ENCODE measurements at regions not wholly inside any gene's neighbourhood (a gene's known extent, or its start where the extent isn't known, plus 50 kb on each side); places are given as distances from the start of the nearest gene placed in this dataset.

GRCh38 chr10:36332926-36333325 lies 690.8 kb upstream of the FZD8 start:
- H3K23ac ChIP-seq (ENCODE audit: low read depth, low read length) = no peak overlapping the region
- CTCF ChIA-PET = no interaction called here
- H4K91ac ChIP-seq (ENCODE audit: insufficient read depth, low read depth, low read length) = no peak overlapping the region
- no peaks in the 10 kb centered on the region for H3K9me1 ChIP-seq (ENCODE audit: insufficient read depth, low read length)
- DNase-seq = no peak
- no peak overlapping the region for H3K27ac ChIP-seq (ENCODE audit: insufficient read depth, low read length)
- no peaks in the 10 kb centered on the region for H3K79me1 ChIP-seq (ENCODE audit: low read depth in 1 of 2, low read length in 2 of 2)
- no peak overlapping the region for H2AFZ ChIP-seq (replicated peaks; ENCODE audit: low read length, poor library complexity)
- POLR2A ChIA-PET (ENCODE audit: unreplicated experiment) = no interaction called here
- no TSS peak for BruUV-seq (replicated peaks)
- ATAC-seq (ENCODE audit: low read depth) = no peak
- no peak overlapping the region for H3K4me2 ChIP-seq (ENCODE audit: low read depth, low read length)
- intact Hi-C loops (cut with micrococcal nuclease) (no loop called here), in situ Hi-C loops (cut with MboI; ENCODE audit: low sequenced_read_pairs) (no loop called here), dilution Hi-C loops (cut with HindIII; ENCODE audit: low sequenced_read_pairs, unreplicated experiment) (no loop called here)
- H3K4me3 ChIP-seq (ENCODE audit: insufficient read depth, low read depth, low read length) = no peak overlapping the region
- H3K14ac ChIP-seq (replicated peaks; ENCODE audit: low read depth, low read length) = no peak overlapping the region
- no peak overlapping the region for H4K5ac ChIP-seq (ENCODE audit: low read depth, low read length)
- H3K56ac ChIP-seq (ENCODE audit: extremely low read depth, insufficient read depth, low read length) = no peak overlapping the region
- H2BK20ac ChIP-seq (ENCODE audit: low read depth, low read length) = no peak overlapping the region
- H3K4me1 ChIP-seq (ENCODE audit: control insufficient read depth, insufficient read depth, low read length) = peaks cover 5% of the 10 kb centered on the region
- H3K36me3 ChIP-seq (ENCODE audit: control insufficient read depth, insufficient read depth, low read length) = no peaks in the 10 kb centered on the region
- H3K9ac ChIP-seq (ENCODE audit: low read depth, low read length) = no peak overlapping the region
- TF ChIP-seq RAD21 (IDR thresholded peaks at IDR 0.05; ENCODE audit: low read length) = no peak
- no peak for TF ChIP-seq BHLHE40 (IDR thresholded peaks at IDR 0.05; ENCODE audit: low read depth, low read length)
- no peak for TF ChIP-seq MXI1 (IDR thresholded peaks at IDR 0.05; ENCODE audit: borderline replicate concordance, low read depth, low read length)
- no peak for TF ChIP-seq MAFK (IDR thresholded peaks at IDR 0.05; ENCODE audit: low read depth, low read length)
- TF ChIP-seq MAZ (IDR thresholded peaks at IDR 0.05; ENCODE audit: borderline replicate concordance, low read depth, low read length) = no peak
- no peak for TF ChIP-seq FOS (IDR thresholded peaks at IDR 0.05; ENCODE audit: low read depth, low read length)
- TF ChIP-seq CTCF (conservative IDR thresholded peaks at IDR 0.05; ENCODE audit: low read depth, low read length) = no peak
- no peak for TF ChIP-seq ELK1 (IDR thresholded peaks at IDR 0.05; ENCODE audit: borderline replicate concordance, low read depth, low read length)
- TF ChIP-seq CHD1 (IDR thresholded peaks at IDR 0.05; ENCODE audit: low read depth, low read length) = no peak
- TF ChIP-seq RFX5 (IDR thresholded peaks at IDR 0.05; ENCODE audit: low read depth, low read length) = no peak
- TF ChIP-seq NFE2L2 (IDR thresholded peaks at IDR 0.05; ENCODE audit: low read depth, low read length) = no peak
- no peak overlapping the region for H2BK5ac ChIP-seq (ENCODE audit: low read depth, low read length, poor library complexity, severe bottlenecking)
- H3K27me3 ChIP-seq (ENCODE audit: control insufficient read depth, insufficient read depth, low read length) = no peaks in the 10 kb centered on the region
- no CpG with 5 or more reads among the region's 3 CpGs for WGBS, 2 experiments (ENCODE audit: extremely low coverage in 2 of 2, insufficient read length in 1 of 2)
- no peak overlapping the region for H2AK5ac ChIP-seq (ENCODE audit: low read depth, low read length)
- no peak overlapping the region for H4K8ac ChIP-seq (ENCODE audit: low read depth in 2 of 2, low read length in 2 of 2)
- no peaks in the 10 kb centered on the region for H3K9me3 ChIP-seq (ENCODE audit: control insufficient read depth, insufficient read depth, low read length)
- H3K4ac ChIP-seq (ENCODE audit: low read depth, low read length) = no peak overlapping the region
- H2BK120ac ChIP-seq (ENCODE audit: low read depth, low read length) = no peak overlapping the region
- H4K20me1 ChIP-seq (ENCODE audit: insufficient read depth, low read length) = no peaks in the 10 kb centered on the region
- H2BK15ac ChIP-seq (ENCODE audit: low read depth, low read length) = no peak overlapping the region
- H2AK9ac ChIP-seq (replicated peaks; ENCODE audit: low read depth, low read length, poor library complexity) = no peak overlapping the region
- no peak overlapping the region for H3K18ac ChIP-seq (ENCODE audit: low read depth, low read length)

Data from IMR-90 (cell line).